Stimulated activated CD8-positive, alpha-beta memory T cell treated with anti-CD3 and anti-CD28 coated beads, Interleukin-4, amount 100 ng/mL, for 4 hours (primary cell): ENCODE measurements at regions not wholly inside any gene's neighbourhood (a gene's known extent, or its start where the extent isn't known, plus 50 kb on each side); places are given as distances from the start of the nearest gene placed in this dataset.

Source experiments
- DNase-seq, 2 donors: peaks; one replicate each; pipeline ENCODE4 v3.0.0-alpha.2; 2020; ENCODE audit warnings: low read depth in 2 of 2, low spot score in 1 of 2

DNA sequence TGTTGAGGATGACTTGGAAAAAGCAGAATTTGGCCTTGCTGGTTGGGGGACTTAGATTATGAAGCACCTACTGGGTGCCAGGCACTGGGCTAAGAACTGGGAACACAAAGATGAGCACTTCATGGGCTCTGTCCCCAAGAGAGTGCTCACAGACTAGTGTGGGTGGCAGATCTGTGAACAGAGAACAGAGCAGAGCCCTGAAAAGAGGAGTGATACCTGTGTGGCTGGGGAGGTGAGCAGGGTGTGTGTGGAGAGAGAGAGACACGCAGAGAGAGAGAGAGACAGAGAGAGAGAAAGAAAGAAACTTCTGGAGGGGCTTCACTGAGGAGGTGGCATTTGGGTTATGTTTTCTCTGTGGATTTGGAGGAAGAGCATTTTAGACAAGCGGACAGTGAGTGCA is 61.1 kb upstream of the PPP2R5A start:
- DNase-seq = no peak

DNA sequence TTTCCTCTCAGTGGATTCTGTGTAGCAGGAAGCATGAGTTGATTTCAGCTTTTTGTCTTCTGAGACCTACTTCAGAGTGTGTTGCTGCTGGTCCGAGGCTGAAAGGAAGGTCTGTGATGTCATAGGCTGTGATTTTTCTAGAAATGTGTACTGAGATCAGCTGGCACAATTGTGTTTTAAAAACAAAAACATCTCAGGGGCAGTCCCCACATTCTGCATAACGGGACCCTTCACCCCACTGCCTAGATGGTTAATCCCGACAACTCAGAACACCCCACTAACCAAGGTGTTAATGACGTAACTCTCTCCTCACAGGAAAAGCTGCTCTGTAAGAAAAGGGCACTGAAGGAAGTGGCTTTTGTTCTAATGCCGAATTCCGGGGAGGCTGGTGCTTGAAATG is 59.8 kb upstream of the PPP2R5A start:
- peak in 1 of 2 donors; percentile 2 for DNase-seq

DNA sequence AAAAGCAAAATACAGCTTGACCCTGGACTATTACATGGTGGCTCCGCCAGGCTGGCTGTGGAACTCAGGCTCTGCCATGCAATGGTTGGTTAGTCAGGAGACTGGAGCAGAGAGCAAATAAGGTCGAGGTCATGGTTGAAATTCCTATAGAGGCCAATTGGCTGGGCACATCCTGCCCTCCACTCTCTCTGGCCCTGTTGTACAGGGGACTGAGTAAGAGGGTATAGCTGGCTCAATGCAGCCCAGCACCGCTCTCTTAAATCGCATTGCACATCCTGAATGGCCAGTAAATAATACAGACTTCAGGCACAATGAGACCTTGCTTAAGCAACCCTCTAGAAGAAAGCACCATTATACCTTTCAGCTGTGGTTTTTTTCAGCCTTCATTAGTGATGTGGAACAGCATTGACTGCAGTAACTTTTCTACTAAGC is 59.3 kb upstream of the PPP2R5A start:
- no peak for DNase-seq

DNA sequence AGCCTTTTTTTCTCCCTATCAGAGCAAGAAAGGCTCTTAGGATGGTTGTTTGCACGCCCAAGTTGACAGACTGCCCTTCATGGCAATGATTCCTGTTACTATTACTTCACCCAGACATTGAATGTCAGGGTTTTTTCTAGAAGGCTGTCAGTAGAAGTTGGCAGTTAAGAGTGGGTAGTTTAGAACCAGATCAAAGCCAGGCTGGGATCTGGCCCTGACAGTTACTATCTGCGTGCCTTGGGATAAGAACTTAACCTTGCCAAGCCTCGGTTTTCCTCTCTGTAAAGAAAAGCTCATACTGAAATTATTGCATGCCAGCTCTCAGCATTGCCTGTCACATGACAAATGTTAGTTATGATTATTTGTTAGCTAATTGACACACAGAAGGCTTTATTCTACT is 58.7 kb upstream of the PPP2R5A start:
- no peak for DNase-seq

DNA sequence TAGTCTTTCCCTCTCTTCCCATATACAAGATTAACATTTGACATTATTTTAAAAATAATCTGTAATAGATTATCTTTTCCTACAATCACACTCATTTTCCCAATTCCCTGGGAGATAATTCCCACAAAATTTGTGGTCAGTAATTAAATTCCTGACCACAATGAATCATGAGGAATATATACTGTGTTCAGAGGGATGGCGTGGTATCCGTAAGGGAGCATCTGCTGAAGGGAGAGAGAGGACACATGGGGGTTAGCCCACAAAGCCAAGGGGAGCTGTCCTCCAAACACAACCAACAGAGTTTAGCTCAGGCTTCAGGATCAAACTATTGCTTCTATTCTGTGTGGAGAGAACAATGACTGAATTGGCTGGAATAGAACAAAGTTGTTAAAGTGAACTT is 57.1 kb upstream of the PPP2R5A start:
- DNase-seq = no peak

DNA sequence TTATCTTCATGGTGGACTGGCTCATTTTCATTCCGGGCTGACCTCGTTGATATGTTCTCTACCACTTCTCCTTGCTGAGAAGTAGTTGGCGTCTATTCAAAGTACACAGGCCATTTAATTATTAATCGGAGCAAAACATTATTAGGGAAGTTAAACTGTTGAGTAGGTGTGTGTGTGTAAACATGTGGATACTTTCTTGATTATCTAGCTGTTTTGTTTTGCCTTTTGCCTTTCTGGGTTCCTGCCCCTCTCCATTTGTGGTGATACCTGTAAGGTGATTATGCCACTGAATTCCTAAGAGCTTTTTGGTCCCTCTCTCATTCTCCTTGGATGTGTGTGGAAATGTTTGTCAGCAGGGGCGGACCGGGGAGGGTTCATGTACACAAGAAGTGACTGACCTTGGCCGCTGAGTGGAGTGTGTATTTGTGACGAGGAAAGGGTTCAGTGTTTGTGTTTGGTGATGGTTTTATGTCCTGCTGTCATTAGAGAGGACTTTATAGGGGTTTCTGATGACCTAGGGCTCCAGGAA is 56.6 kb upstream of the PPP2R5A start:
- DNase-seq = no peak

DNA sequence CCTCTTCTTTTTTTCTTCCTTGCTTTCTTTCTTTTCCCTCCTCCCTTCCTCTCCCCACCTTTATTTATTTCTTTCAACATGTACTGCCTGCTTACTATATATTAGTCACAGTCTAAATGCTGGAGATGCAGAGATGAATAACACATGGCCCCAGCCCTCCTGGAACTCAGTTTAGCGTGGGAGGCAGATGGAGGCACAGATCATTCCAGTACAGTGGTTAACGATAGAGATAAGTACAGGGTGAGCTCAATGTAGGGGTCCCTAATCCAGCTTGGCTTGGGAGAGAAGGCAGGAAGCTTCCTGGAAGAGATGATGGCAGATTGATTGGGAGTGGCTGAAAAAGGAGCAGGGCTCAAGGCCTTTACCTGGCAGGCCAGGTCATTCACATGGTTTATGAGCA is 55.6 kb upstream of the PPP2R5A start:
- DNase-seq = no peak

DNA sequence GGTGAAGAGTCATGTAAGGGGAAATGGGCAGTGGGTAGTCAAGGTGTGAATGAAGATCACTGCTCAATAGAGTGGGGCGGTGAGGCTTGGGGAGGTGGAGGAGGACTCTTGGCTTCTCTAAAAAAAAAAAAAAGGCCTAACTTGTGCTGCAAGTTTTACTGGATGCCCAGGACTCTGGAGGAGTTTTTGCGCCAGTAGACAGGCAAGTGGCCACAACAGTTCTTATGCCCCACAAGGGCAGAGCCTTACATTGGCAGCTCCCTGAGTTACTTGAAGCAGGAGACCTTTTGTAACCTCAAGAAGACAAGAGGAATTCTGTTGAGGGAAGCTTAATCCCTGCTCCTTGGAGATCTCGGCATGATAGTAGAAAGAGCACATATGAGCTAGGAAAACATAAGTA is 54.9 kb upstream of the PPP2R5A start:
- DNase-seq = no peak

DNA sequence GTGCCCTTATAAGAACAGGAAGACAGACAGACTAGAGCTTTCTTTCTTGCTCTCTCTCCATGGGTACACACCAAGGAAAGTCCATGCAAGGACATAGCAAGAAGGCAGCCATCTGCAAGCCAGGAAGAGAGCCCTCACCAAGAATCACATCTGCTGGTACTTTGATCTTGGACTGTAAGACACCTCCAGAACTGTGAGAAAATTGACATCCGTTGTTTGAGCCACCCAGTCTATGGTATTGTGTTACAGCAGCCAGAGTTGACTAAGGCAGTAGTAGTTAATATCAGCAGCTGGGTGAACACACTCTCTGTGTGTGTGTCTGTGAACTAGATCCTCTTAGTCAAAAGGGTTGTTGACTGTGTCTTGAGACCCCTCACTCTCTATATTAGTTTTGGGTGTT is 53.8 kb upstream of the PPP2R5A start:
- no peak for DNase-seq

DNA sequence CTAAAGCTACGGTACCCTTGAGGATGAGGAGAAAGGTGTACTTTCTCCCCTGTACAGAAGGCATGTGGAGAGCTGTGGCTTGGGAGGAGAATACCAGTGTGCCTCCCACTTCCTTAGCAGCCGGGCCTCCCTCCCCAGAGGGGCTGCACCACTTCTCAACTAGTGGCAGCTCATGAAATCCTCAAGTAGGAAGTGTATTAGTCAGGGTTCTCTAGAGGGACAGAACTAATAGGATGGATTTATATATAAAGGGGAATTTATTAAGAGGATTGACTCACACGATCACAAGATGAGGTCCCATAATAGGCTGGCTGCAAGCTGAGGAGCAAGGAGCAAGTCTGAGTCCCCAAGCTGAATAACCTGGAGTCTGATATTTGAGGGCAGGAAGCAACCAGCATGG is 53.1 kb upstream of the PPP2R5A start:
- no peak for DNase-seq

DNA sequence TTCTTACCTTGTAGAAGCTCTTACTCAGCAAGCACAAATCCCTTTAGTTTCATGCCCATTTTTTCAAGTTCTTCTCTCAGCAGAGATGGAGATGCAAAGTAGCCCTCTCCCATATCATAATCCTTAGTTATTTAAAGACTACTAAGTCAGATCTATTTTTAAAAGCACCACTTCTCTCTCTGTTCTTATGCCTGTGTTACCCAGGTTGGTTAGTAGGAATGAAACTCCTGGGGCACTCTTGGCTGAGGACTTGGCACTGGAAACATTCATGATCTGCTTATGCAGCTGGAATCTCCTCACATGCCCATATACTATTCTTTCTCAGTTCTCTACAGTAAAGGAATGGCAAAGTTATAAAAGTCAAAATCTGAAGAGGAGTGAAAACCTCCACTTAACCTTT is 51.9 kb upstream of the PPP2R5A start:
- no peak for DNase-seq

DNA sequence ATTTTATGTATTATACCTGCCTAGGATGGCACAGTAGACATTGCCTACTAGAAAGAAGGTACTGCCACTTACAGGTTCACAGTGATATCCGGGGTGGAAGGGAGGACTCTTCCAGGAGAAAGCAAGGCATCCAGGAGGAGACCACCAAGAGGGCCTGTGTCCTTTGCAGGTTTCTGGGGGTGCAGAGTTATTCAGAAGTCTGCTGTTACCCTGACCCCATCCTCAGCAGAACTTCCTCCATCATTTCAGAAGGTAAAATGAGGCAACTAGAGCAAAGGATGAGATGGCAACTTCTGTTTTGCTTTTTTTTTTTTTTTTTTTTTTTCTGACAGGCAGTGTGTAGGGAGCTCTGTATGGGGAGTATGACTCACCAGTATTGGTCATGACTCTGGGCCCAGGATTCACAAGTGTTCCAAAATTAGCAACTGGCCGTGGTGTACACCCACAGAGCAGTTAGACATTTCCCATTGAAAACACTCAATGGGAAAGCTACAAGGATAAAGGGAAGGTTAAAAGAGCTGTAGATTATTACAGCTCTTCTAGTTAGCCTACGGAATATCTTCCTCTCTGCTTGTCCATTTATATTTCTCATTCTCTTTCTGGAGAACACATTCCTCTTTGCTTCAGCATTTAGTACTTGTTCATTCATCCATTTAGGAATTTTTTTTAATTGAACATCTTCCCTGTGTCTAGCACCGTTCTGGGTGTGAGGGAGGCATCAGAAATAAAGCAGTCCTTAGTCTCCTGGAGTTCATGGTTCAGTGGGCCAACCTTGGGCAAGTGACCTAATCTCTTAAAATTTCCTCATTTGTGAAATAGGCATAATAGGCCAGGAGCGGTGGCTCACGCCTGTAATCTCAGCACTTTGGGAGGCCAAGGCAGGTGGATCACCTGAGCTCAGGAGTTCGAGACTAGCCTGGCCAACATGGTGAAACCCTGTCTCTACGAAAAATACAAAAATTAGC is 50.5 kb upstream of the PPP2R5A start:
- DNase-seq = no peak
